ENCODE measurements at regions not wholly inside any gene's neighbourhood (a gene's known extent, or its start where the extent isn't known, plus 50 kb on each side); places are given as distances from the start of the nearest gene placed in this dataset.

DNA sequence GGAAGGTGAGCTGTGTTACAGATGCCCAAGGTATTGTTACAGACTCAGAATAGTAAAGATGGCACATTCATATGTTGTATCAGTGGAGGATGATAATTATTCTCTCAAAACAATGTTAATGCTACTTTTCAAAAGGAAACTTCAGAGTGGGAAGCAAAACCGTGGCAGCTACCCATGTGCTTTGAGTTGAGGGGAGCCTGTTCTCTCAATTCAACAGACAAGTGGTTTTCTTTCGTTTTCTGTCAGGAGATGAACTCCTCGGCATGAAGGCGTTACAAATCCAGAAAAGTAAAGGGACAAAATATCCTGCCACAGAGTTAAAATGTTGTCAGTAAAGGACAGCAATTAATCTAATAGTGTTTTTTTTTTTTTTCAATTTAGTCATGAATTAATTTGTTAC is 629.4 kb upstream of the GBE1 start:
- H2AFZ ChIP-seq (ENCODE audit: low read depth, low read length), result no peak overlapping the region
- no peaks in the 10 kb centered on the region for H3K36me3 ChIP-seq (ENCODE audit: control insufficient read depth, insufficient read depth, low read length)
- H3K4me1 ChIP-seq (replicated peaks in 1 of 2; ENCODE audit: control insufficient read depth in 2 of 2, insufficient read depth in 2 of 2, low read length in 2 of 2), result no peaks in the 10 kb centered on the region
- ChIA-PET POLR2A (no interaction called here), CTCF (ENCODE audit: low intra/inter-chr PET ratio) (no interaction called here)
- no peaks in the 10 kb centered on the region for H3K27me3 ChIP-seq (ENCODE audit: control insufficient read depth in 2 of 2, insufficient read depth in 2 of 2, low read length in 2 of 2)
- BruUV-seq (replicated peaks), result no TSS peak
- H3K9me3 ChIP-seq (replicated peaks; ENCODE audit: control insufficient read depth, insufficient read depth, low read depth, low read length), result no peaks in the 10 kb centered on the region
- TF ChIP-seq BHLHE40 (IDR thresholded peaks at IDR 0.05; ENCODE audit: low read length) (no peak), YY1 (IDR thresholded peaks at IDR 0.05; ENCODE audit: borderline replicate concordance in 1 of 3, control insufficient read depth in 1 of 3, extremely low read depth in 1 of 3, insufficient read depth in 3 of 3, insufficient read length in 1 of 3, insufficient replicate concordance in 2 of 3, low read depth in 1 of 3, low read length in 2 of 3) (no peak), FOXP1 (CRISPR knock-in tag; IDR thresholded peaks at IDR 0.05) (no peak), ZNF644 (tag; IDR thresholded peaks at IDR 0.05; ENCODE audit: low read depth) (no peak), PHF21A (IDR thresholded peaks at IDR 0.05; ENCODE audit: borderline replicate concordance, low read depth) (no peak)
- TF ChIP-seq, protein P1, sequence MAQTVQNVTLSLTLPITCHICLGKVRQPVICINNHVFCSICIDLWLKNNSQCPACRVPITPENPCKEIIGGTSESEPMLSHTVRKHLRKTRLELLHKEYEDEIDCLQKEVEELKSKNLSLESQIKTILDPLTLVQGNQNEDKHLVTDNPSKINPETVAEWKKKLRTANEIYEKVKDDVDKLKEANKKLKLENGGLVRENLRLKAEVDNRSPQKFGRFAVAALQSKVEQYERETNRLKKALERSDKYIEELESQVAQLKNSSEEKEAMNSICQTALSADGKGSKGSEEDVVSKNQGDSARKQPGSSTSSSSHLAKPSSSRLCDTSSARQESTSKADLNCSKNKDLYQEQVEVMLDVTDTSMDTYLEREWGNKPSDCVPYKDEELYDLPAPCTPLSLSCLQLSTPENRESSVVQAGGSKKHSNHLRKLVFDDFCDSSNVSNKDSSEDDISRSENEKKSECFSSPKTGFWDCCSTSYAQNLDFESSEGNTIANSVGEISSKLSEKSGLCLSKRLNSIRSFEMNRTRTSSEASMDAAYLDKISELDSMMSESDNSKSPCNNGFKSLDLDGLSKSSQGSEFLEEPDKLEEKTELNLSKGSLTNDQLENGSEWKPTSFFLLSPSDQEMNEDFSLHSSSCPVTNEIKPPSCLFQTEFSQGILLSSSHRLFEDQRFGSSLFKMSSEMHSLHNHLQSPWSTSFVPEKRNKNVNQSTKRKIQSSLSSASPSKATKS (CRISPR knock-in tag; IDR thresholded peaks at IDR 0.05), result no peak
- WGBS (ENCODE audit: insufficient coverage, low coverage, missing lambda C conversion rate), result 0% methylated on average over 4 of the region's 4 CpGs
- ATAC-seq (no peak), FAIRE-seq (no peak), DNase-seq (ENCODE audit: extremely low read depth in 1 of 4, low spot score in 3 of 4) (no peak)
- H3K4me3 ChIP-seq, result no peak overlapping the region
- H4K20me1 ChIP-seq (replicated peaks; ENCODE audit: control insufficient read depth, insufficient read depth, low read length), result no peaks in the 10 kb centered on the region
- H3K27ac ChIP-seq (ENCODE audit: extremely low read depth, low read depth, low read length), result no peak overlapping the region
- in situ Hi-C loops (cut with MboI) (no loop called here), intact Hi-C loops (cut with micrococcal nuclease) (no loop called here)
- H3K9ac ChIP-seq (ENCODE audit: insufficient read depth in 1 of 2, low read depth in 2 of 2, low read length in 2 of 2), result no peak overlapping the region
- H3K79me2 ChIP-seq (ENCODE audit: control insufficient read depth, insufficient read depth, low read length), result no peaks in the 10 kb centered on the region
- H3K4me2 ChIP-seq (ENCODE audit: insufficient read depth, low read length), result no peak overlapping the region
- H3K9me1 ChIP-seq (ENCODE audit: control insufficient read depth, insufficient read depth, low read length), result no peaks in the 10 kb centered on the region
